Left colon (tissue), 2 donors: ENCODE measurements at regions not wholly inside any gene's neighbourhood (a gene's known extent, or its start where the extent isn't known, plus 50 kb on each side); places are given as distances from the start of the nearest gene placed in this dataset.
"Not testable (repeated sequence)": the region's sequence is repeated elsewhere in the genome, so short reads cannot be mapped to it uniquely, and the experiment has no call there.

Experiments
- ATAC-seq: fragments of 200-7000 bp; cut with Tn5 transposase; one replicate; pipeline ENCODE4 v1.9.1; 2020; ENCODE audit warnings: mild to moderate bottlenecking, moderate library complexity
- DNase-seq, 2 donors: peaks; one replicate each; pipeline ENCODE4 v3.0.0-alpha.2; 2020
- intact Hi-C, 2 donors: fragments of 100-400 bp; cut with DNase I in 1 of 2; cut with micrococcal nuclease in 1 of 2; formaldehyde crosslinking; loops; one replicate each; pipeline versions ENCODE4 v1.11.2 to v1.14.0; 2022; cut with DNase I, micrococcal nuclease
- donor health status: DM: no; HTN: no; CAD: no.
- donor health status: DM: yes; HTN: yes; CAD: no.

- DNase-seq (no peak), ATAC-seq (no peak)
- intact Hi-C loops = no loop called here
Measured at GRCh38 chrX:1026263-1027015, 186.0 kb downstream of the CRLF2 start.

DNA sequence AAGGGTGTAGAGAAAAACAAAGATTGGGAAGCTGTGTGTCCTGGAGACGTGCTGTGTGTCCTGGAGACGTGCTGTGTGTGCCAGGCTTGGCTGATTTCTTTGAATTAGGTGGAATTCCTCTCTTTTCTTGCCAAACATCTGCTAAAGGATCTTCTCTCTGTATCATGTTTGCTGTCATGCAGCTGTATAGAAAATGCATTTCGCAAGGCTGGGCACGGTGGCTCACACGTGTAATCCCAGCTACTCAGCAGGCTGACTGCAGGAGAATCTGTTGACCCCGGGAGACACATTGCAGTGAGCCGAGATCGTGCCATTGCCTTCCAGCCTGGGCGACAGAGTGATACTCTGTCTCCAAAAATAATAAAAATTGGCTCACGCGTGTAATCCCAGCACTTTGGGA, 187.0 kb downstream of the CRLF2 start:
- DNase-seq (no peak), ATAC-seq (no peak)
- intact Hi-C loops = no loop called here

DNA sequence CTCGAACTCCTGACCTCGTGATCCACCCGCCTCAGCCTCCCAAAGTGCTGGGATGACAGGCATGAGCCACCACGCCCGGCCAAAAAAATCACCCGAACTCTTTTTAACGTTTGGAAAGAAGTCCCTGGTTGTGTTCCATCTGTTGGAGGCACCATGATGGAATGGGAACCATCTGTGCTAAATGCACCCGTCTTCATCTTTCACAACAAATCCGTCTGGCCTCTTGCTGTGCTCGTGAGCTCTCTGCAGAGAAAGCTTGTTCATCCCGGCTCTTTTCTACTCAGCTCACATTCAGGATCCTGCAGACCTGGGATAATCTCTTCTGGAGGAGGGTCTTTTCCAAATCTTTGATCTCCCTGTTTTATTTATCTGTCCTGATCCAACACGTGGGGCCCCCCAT, 188.8 kb downstream of the CRLF2 start:
- intact Hi-C loops = no loop called here
- DNase-seq = no peak

GRCh38 chrX:1021314-1021993, 191.0 kb downstream of the CRLF2 start:
- DNase-seq, intact Hi-C loops, ATAC-seq: not testable (repeated sequence)

More for the DNA sequence above, 188.8 kb downstream of the CRLF2 start:
- ATAC-seq = no peak

- intact Hi-C loops = no loop called here
- DNase-seq = no peak
- ATAC-seq = no peak
Measured at GRCh38 chrX:1020634-1021166, 191.7 kb downstream of the CRLF2 start.

- DNase-seq, ATAC-seq, intact Hi-C loops: not testable (repeated sequence)
Measured at GRCh38 chrX:1016926-1017325, 195.5 kb downstream of the CRLF2 start.

DNA sequence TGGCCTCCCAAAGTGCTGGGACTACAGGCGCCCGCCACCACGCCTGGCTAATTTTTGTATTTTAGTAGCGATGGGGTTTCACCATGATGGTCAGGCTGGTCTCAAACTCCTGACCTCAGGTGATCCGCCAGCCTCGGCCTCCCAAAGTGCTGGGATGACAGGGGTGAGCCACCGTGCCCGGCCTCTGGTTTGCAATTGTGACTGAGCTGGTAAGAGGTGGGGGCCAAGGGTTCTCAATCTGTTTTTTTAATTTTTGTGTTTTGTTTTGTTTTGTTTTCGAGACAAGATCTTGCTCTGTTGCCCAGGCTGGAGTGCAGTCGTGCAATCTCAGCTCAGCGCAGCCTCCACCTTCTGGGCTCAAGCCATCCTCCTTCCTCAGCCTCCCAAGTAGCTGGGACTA, 196.2 kb downstream of the CRLF2 start:
- intact Hi-C loops, ATAC-seq, DNase-seq: not testable (repeated sequence)

DNA sequence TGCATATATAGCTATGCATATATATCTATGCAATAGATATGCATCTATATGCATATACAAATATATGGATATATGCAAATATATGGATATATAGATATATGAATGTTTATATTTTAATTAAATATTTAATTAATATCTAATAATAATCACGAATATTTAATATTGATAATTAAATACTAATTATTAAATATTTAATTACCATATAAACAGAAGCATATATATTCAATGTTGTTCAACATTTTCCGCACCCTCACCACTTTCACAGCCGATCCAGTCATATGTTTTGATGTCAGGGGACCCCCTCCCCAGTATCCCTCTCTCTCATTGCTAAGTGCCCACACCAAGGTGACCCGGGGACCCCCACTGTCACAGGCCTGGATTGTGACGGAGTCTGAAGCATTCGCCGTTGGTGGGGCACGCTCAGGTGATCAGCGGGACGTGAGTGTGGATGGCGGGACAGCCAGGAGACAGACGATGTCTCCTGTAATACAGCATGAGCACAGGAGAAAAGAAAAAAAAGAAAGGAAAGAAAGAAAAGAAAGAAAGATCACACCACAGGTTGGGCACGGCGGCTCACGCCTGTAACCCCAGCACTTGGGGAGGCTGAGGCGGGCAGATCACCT, 199.7 kb downstream of the CRLF2 start:
- no peak for ATAC-seq
- intact Hi-C loops = no loop called here

DNA sequence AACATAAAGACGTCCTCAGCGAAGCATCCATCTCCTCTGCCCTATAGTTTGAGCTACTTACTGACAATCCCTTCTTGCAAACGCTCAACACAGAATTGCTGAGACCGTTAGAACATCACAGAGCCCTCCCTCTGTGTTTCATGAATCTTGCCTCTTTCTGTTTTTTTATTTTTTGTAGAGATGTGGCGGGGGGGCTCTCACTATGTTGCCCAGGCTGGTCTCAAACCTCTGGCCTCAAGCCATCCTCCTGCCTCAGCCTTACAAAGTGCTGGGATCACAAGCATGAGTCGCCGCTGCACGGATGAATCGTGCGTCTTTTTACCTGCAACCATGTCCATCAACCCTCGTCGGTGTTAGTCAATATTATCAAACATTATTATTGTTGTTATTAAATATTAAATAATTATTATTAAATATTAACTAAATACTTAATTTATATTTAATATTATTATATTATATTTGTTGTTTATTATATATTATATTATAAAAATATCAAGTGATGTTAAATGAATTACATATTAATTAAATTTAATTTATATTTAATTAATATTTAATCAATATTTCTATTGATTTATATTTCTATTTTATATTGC, 200.7 kb downstream of the CRLF2 start:
- DNase-seq (no peak), ATAC-seq (no peak)
- intact Hi-C loops = no loop called here

More for the DNA sequence above, 199.7 kb downstream of the CRLF2 start:
- DNase-seq = no peak

DNA sequence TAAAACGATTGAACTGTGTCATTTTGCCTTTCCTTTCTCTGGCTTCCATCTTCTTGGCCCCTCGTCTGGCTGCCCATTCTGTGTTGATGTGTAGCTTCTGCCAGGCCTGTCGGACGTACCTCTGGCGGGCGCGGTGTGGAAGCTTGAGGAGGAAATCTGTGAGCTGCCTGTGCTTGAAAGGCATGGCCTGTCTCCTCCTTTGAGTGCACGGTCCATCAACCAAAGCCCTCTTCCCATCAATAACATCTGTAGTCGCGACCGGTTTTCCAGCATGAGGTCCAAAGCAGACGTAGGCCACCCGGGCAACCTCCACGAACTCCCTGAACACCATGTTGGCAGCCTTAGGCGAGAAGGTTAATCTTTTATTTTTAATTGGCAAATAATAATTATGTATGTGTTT, 202.7 kb downstream of the CRLF2 start:
- intact Hi-C loops = no loop called here

GRCh38 chrX:1006156-1006730, 206.2 kb downstream of the CRLF2 start:
- intact Hi-C loops = no loop called here
- ATAC-seq = no peak
- DNase-seq = no peak

More for the DNA sequence above, 202.7 kb downstream of the CRLF2 start:
- ATAC-seq (no peak), DNase-seq (no peak)

- intact Hi-C loops = no loop called here
- DNase-seq = no peak
- no peak for ATAC-seq
Measured at GRCh38 chrX:1002611-1003010, 209.8 kb downstream of the CRLF2 start.

- ATAC-seq = no peak
- no peak for DNase-seq
- intact Hi-C loops = no loop called here
Measured at GRCh38 chrX:997631-998137, 214.8 kb downstream of the CRLF2 start.

DNA sequence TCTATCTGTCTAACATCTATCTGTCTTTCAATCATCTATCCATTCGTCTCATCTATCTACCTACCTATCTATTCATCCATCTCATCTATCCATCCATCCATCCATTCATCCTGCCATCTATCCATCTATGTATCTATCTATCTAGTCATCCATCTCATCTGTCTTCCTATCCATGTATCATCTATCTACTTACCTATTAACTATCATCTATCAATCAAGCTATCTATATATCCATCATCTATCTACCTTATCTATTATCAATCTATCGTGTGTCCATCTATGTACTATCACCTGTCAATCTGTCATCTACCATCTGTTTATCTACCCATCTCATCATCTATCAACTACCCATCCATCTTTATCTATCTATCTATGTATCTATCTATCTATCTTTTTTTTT, 217.7 kb downstream of the CRLF2 start:
- intact Hi-C loops = no loop called here
- DNase-seq (no peak), ATAC-seq (no peak)

DNA sequence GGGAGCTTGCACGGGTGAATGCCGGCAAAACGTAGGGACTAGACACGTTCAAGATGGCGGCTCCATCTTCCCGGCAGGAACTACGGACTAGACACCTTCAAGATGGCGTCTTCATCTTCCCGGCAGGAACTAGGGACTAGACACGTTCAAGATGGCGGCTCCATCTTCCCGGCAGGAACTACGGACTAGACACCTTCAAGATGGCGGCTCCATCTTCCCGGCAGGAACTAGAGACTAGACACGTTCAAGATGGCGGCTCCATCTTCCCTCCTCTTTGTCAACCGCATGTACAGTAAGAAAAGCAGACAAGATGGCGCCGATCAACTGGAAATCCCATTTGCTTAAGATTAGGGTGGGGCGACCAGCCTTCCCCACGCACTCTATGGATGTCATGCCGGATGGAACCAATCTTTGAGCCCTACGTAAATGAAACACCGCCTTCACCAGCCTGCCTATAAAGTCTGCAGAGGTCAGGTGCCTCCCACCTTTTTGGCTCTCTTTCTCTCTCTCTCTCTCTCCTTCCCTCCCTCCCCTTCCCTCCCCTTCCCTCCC, 222.4 kb downstream of the CRLF2 start:
- ATAC-seq (peak; percentile 95), DNase-seq (peak; percentile 75 to 88)
- intact Hi-C loops = no loop called here

- intact Hi-C loops, ATAC-seq, DNase-seq: not testable (repeated sequence)
Measured at GRCh38 chrX:988530-988929, 223.9 kb downstream of the CRLF2 start.

DNA sequence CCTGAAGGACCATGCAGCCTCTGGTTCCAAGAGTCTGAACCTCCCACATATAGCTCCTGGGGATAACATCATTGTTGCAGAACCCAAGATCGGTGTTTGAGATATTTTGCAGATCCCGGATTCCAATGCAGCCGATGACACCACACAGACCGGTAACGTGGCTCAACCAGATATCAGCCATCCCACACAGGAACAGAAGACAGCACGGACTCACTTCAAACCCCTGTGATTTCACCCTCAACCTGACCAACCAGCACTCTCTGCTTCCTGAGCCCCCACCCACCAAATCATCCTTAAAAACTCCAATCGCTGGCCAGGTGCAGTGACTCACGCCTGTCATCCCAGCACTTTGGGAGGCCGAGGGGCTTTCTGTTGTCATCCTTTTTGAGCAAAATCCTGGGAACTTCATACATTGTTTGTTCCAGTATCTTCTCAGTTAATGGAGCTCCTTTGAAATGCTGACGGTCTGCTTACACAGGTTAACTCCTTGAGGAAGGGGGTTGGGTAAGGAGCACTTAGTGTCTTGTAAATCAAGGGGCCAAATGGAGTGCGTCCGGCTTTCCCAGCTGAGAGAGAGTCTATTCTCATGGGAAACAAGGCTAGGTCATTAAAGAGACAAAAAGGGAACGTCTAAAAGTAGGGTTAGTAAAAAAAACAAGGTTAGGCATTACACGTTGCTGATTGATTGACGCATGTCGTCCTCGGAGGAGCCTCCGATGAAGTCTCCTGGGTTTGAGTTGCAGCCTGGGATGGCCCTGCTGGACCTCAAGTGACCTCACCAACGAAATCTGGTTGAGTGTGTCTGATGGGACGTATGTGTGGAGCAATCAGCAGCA, 230.4 kb downstream of the CRLF2 start:
- ATAC-seq (no peak), DNase-seq (no peak)
- intact Hi-C loops = no loop called here
